HEK293 (cell line): ENCODE measurements at regions not wholly inside any gene's neighbourhood (a gene's known extent, or its start where the extent isn't known, plus 50 kb on each side); places are given as distances from the start of the nearest gene placed in this dataset.

Experiments
- CTCF ChIA-PET: fragments of 350-600 bp; formaldehyde crosslinking; extraction: SDS; loops from one replicate; lab custom pipeline; 2021; ENCODE audit warnings: antibody characterized with exemption; lab: Yijun Ruan, JAX
- POLR2A ChIA-PET: fragments of 300-600 bp; formaldehyde crosslinking; extraction: SDS; loops from one replicate; lab custom pipeline; 2020; ENCODE audit warnings: antibody characterized with exemption, inconsistent platforms; lab: Yijun Ruan, JAX
- H3K27ac ChIP-seq: fragments of 200-500 bp; sonication (Bioruptor generic); 2 replicates; pipeline ENCODE4 v1.5.1; 2014; ENCODE audit warnings: low read depth, low read length, control low read depth, inconsistent platforms; ENCODE audit errors: extremely low read depth
- H3K36me3 ChIP-seq, 2 experiments: fragments of 200-500 bp in 1 of 2; sonication (Bioruptor generic) in 1 of 2; 1 replicate in 1 of 2; 2 replicates in 1 of 2; pipeline ENCODE4 v1.5.1; 2014 to 2017; ENCODE audit warnings: inconsistent platforms in 2 of 2, low read length in 2 of 2; ENCODE audit not compliant: control insufficient read depth in 2 of 2, insufficient read depth in 1 of 2
- H3K4me1 ChIP-seq: fragments of 200-500 bp; sonication (Bioruptor generic); 2 replicates; pipeline ENCODE4 v1.5.1; 2014; ENCODE audit warnings: mild to moderate bottlenecking, low read length, inconsistent platforms; ENCODE audit not compliant: control insufficient read depth, insufficient read depth
- H3K4me3 ChIP-seq: 2 replicates; pipeline ENCODE4 v1.5.1; 2011; ENCODE audit warnings: low read depth, mild to moderate bottlenecking, control low read depth, low read length, moderate library complexity
- H3K9me3 ChIP-seq: fragments of 200-500 bp; sonication (Bioruptor generic); 2 replicates; pipeline ENCODE4 v1.5.1; 2014; ENCODE audit warnings: low read depth, low read length, inconsistent platforms; ENCODE audit not compliant: control insufficient read depth, insufficient read depth
- GFI1B ChIP-seq: fragments of 450-650 bp; formaldehyde crosslinking; IDR thresholded peaks from 2 replicates; pipeline ENCODE4 v1.5.1; 2016; ENCODE audit warnings: missing biosample characterization, missing genetic modification characterization
- HOXC10 ChIP-seq: sonication (generic); formaldehyde crosslinking; IDR thresholded peaks from 2 replicates; pipeline ENCODE4 v1.8.1; 2023; ENCODE audit warnings: mild to moderate bottlenecking, missing genetic modification reagents
- KLF9 ChIP-seq: fragments of 450-650 bp; formaldehyde crosslinking; IDR thresholded peaks from 2 replicates; pipeline ENCODE4 v1.5.1; 2016; ENCODE audit warnings: missing biosample characterization, missing genetic modification characterization, low read depth
- PRDM1 ChIP-seq: fragments of 450-650 bp; formaldehyde crosslinking; IDR thresholded peaks from 2 replicates; pipeline ENCODE4; 2016; ENCODE audit warnings: missing biosample characterization, missing genetic modification characterization
- SP2 ChIP-seq: fragments of 450-650 bp; formaldehyde crosslinking; IDR thresholded peaks from 2 replicates; pipeline ENCODE4 v1.5.1; 2016; ENCODE audit warnings: missing biosample characterization, missing genetic modification characterization
- TSHZ1 ChIP-seq: fragments of 450-650 bp; formaldehyde crosslinking; IDR thresholded peaks from 2 replicates; pipeline ENCODE4 v1.5.1; 2016; ENCODE audit warnings: missing biosample characterization, missing genetic modification characterization, borderline replicate concordance
- ZFHX2 ChIP-seq: fragments of 450-650 bp; formaldehyde crosslinking; conservative IDR thresholded peaks from 2 replicates; pipeline ENCODE4 v1.5.1; 2016; ENCODE audit warnings: missing biosample characterization, missing genetic modification characterization
- ZFP37 ChIP-seq: fragments of 450-650 bp; formaldehyde crosslinking; IDR thresholded peaks from 2 replicates; pipeline ENCODE4 v1.5.1; 2016; ENCODE audit warnings: missing biosample characterization, missing genetic modification characterization
- ZNF10 ChIP-seq: fragments of 450-650 bp; formaldehyde crosslinking; IDR thresholded peaks from 2 replicates; pipeline ENCODE4 v1.5.1; 2017; ENCODE audit warnings: missing biosample characterization, missing genetic modification characterization
- ZNF18 ChIP-seq: fragments of 450-650 bp; formaldehyde crosslinking; IDR thresholded peaks from 2 replicates; pipeline ENCODE4 v1.5.1; 2016; ENCODE audit warnings: missing biosample characterization, missing genetic modification characterization
- ZNF2 ChIP-seq: fragments of 450-650 bp; formaldehyde crosslinking; IDR thresholded peaks from 2 replicates; pipeline ENCODE4 v1.5.1; 2016; ENCODE audit warnings: missing biosample characterization, missing genetic modification characterization
- ZNF221 ChIP-seq: fragments of 450-650 bp; formaldehyde crosslinking; IDR thresholded peaks from 2 replicates; pipeline ENCODE4 v1.5.1; 2017; ENCODE audit warnings: missing biosample characterization, missing genetic modification characterization, borderline replicate concordance
- ZNF223 ChIP-seq: fragments of 450-650 bp; formaldehyde crosslinking; IDR thresholded peaks from 2 replicates; pipeline ENCODE4 v1.5.1; 2016; ENCODE audit warnings: missing biosample characterization, missing genetic modification characterization
- ZNF239 ChIP-seq: fragments of 450-650 bp; formaldehyde crosslinking; IDR thresholded peaks from 2 replicates; pipeline ENCODE4 v1.5.1; 2016; ENCODE audit warnings: missing biosample characterization, missing genetic modification characterization
- ZNF24 ChIP-seq: fragments of 450-650 bp; formaldehyde crosslinking; IDR thresholded peaks from 2 replicates; pipeline ENCODE4 v1.5.1; 2016; ENCODE audit warnings: missing biosample characterization, missing genetic modification characterization
- ZNF266 ChIP-seq: fragments of 450-650 bp; formaldehyde crosslinking; IDR thresholded peaks from 2 replicates; pipeline ENCODE4 v1.5.1; 2016; ENCODE audit warnings: missing biosample characterization, missing genetic modification characterization, low read depth
- ZNF292 ChIP-seq: fragments of 450-650 bp; formaldehyde crosslinking; IDR thresholded peaks from 2 replicates; pipeline ENCODE4 v1.5.1; 2016; ENCODE audit warnings: low read depth, missing biosample characterization, missing genetic modification characterization, borderline replicate concordance
- ZNF311 ChIP-seq: fragments of 450-650 bp; formaldehyde crosslinking; IDR thresholded peaks from 2 replicates; pipeline ENCODE4 v1.5.1; 2017; ENCODE audit warnings: missing biosample characterization, missing genetic modification characterization, borderline replicate concordance
- ZNF354C ChIP-seq: fragments of 450-650 bp; formaldehyde crosslinking; IDR thresholded peaks from 2 replicates; pipeline ENCODE4 v1.5.1; 2016; ENCODE audit warnings: missing biosample characterization, missing genetic modification characterization, low read depth, borderline replicate concordance
- ZNF37A ChIP-seq: fragments of 450-650 bp; IDR thresholded peaks from 2 replicates; pipeline ENCODE4 v1.5.1; 2018; ENCODE audit warnings: missing biosample characterization, missing genetic modification characterization
- ZNF514 ChIP-seq: fragments of 450-650 bp; formaldehyde crosslinking; IDR thresholded peaks from 2 replicates; pipeline ENCODE4 v1.5.1; 2016; ENCODE audit warnings: missing biosample characterization, missing genetic modification characterization
- ZNF529 ChIP-seq: fragments of 450-650 bp; formaldehyde crosslinking; IDR thresholded peaks from 2 replicates; pipeline ENCODE4 v1.5.1; 2017; ENCODE audit warnings: missing genetic modification characterization, missing biosample characterization; ENCODE audit not compliant: insufficient replicate concordance
- ZNF549 ChIP-seq: fragments of 450-650 bp; IDR thresholded peaks from 2 replicates; pipeline ENCODE4 v1.5.1; 2018; ENCODE audit warnings: missing biosample characterization, missing genetic modification characterization, mild to moderate bottlenecking, inconsistent platforms, moderate library complexity
- ZNF623 ChIP-seq: fragments of 450-650 bp; formaldehyde crosslinking; IDR thresholded peaks from 2 replicates; pipeline ENCODE4 v1.5.1; 2016; ENCODE audit warnings: missing biosample characterization, missing genetic modification characterization
- ZNF629 ChIP-seq: fragments of 450-650 bp; formaldehyde crosslinking; IDR thresholded peaks from 2 replicates; pipeline ENCODE4 v1.5.1; 2017; ENCODE audit warnings: missing biosample characterization, missing genetic modification characterization
- ZSCAN16 ChIP-seq: fragments of 450-650 bp; formaldehyde crosslinking; IDR thresholded peaks from 2 replicates; pipeline ENCODE4 v1.5.1; 2016; ENCODE audit warnings: missing biosample characterization, missing genetic modification characterization
- TF ChIP-seq, protein P1 (sequence below): fragments of 450-650 bp; formaldehyde crosslinking; IDR thresholded peaks from 2 replicates; pipeline ENCODE4 v1.5.1; 2016; ENCODE audit warnings: missing biosample characterization, missing genetic modification characterization
- TF ChIP-seq, protein P2 (sequence below): fragments of 450-650 bp; formaldehyde crosslinking; IDR thresholded peaks from 2 replicates; pipeline ENCODE4 v1.5.1; 2016; ENCODE audit warnings: missing biosample characterization, missing genetic modification characterization

- CTCF ChIA-PET: no interaction called here
- H3K4me3 ChIP-seq: no peak overlapping the region
- no peaks in the 10 kb centered on the region for H3K36me3 ChIP-seq
- no peak overlapping the region for H3K27ac ChIP-seq
- H3K9me3 ChIP-seq: no peaks in the 10 kb centered on the region
- TF ChIP-seq ZSCAN16 (tag by site-specific recombination) (no peak), TSHZ1 (tag by site-specific recombination) (no peak), ZNF292 (tag by site-specific recombination) (no peak), ZNF529 (tag by site-specific recombination) (no peak), ZNF311 (tag by site-specific recombination) (no peak), ZNF239 (tag by site-specific recombination) (no peak), ZNF266 (no peak), ZFHX2 (tag by site-specific recombination) (no peak), ZNF223 (tag by site-specific recombination) (no peak), PRDM1 (tag by site-specific recombination) (no peak), KLF9 (tag by site-specific recombination) (no peak), ZNF18 (no peak), ZNF623 (no peak), ZNF514 (no peak), ZNF354C (tag by site-specific recombination) (no peak)
- TF ChIP-seq, protein P1, sequence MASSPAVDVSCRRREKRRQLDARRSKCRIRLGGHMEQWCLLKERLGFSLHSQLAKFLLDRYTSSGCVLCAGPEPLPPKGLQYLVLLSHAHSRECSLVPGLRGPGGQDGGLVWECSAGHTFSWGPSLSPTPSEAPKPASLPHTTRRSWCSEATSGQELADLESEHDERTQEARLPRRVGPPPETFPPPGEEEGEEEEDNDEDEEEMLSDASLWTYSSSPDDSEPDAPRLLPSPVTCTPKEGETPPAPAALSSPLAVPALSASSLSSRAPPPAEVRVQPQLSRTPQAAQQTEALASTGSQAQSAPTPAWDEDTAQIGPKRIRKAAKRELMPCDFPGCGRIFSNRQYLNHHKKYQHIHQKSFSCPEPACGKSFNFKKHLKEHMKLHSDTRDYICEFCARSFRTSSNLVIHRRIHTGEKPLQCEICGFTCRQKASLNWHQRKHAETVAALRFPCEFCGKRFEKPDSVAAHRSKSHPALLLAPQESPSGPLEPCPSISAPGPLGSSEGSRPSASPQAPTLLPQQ (tag by site-specific recombination): no peak
- POLR2A ChIA-PET: no interaction called here
- 0 out of 2 replicates have a peak, but pooled peaks cover 3% of the 10 kb centered on the region for H3K4me1 ChIP-seq
Measured at GRCh38 chr3:117479095-117479494, 769.5 kb downstream of the TUSC7 start.

DNA sequence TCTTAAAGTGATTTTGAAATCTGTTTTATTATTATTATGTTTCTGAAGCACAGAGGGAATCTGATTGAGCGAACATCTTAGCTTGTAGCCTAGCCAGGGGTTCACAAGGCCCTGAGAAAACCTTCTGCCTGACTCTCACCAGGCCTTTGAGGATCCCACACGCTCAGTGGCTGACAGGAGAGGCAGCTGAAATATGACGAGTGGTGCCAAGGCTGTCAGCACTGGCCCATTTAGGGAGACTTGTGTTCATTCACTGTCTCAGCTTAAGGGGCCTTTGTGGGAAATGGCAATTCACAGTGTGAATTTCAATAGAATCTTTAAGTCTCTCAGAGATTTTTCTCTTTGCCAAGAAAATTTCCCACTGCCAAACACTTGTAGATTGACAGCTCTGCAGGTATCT is 770.9 kb downstream of the TUSC7 start:
- H3K4me3 ChIP-seq: no peak overlapping the region
- ChIA-PET CTCF (no interaction called here), POLR2A (no interaction called here)
- TF ChIP-seq ZNF24 (tag by site-specific recombination) (no peak), ZNF37A (tag by site-specific recombination) (no peak), HOXC10 (no peak), ZNF629 (tag by site-specific recombination) (no peak), ZFP37 (tag by site-specific recombination) (no peak), GFI1B (tag by site-specific recombination) (no peak), SP2 (no peak), ZNF2 (no peak), ZNF549 (tag by site-specific recombination) (no peak), ZNF221 (tag by site-specific recombination) (no peak), ZNF10 (tag by site-specific recombination) (no peak)
- TF ChIP-seq, protein P2, sequence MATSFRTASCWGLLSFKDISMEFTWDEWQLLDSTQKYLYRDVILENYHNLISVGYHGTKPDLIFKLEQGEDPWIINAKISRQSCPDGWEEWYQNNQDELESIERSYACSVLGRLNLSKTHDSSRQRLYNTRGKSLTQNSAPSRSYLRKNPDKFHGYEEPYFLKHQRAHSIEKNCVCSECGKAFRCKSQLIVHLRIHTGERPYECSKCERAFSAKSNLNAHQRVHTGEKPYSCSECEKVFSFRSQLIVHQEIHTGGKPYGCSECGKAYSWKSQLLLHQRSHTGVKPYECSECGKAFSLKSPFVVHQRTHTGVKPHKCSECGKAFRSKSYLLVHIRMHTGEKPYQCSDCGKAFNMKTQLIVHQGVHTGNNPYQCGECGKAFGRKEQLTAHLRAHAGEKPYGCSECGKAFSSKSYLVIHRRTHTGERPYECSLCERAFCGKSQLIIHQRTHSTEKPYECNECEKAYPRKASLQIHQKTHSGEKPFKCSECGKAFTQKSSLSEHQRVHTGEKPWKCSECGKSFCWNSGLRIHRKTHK: no peak
- no peaks in the 10 kb centered on the region for H3K36me3 ChIP-seq
- H3K4me1 ChIP-seq: no peaks in the 10 kb centered on the region
- no peak overlapping the region for H3K27ac ChIP-seq
- no peaks in the 10 kb centered on the region for H3K9me3 ChIP-seq
